DND-41 (cell line): ENCODE measurements at regions not wholly inside any gene's neighbourhood (a gene's known extent, or its start where the extent isn't known, plus 50 kb on each side); places are given as distances from the start of the nearest gene placed in this dataset.
"Not testable (repeated sequence)": the region's sequence is repeated elsewhere in the genome, so short reads cannot be mapped to it uniquely, and the experiment has no call there.

Experiments used
- EZH2 ChIP-seq: IDR thresholded peaks from 3 replicates; pipeline ENCODE4 v1.6.1; 2012; ENCODE audit warnings: borderline replicate concordance, low read depth, mild to moderate bottlenecking, moderate library complexity, low read length, inconsistent platforms; ENCODE audit not compliant: severe bottlenecking
- TF ChIP-seq, protein P1 (sequence below): IDR thresholded peaks from 2 replicates; pipeline ENCODE4 v1.5.1; 2012; ENCODE audit warnings: borderline replicate concordance, low read length, moderate library complexity, mild to moderate bottlenecking; ENCODE audit not compliant: poor library complexity, severe bottlenecking; ENCODE audit errors: extremely low read depth

DNA sequence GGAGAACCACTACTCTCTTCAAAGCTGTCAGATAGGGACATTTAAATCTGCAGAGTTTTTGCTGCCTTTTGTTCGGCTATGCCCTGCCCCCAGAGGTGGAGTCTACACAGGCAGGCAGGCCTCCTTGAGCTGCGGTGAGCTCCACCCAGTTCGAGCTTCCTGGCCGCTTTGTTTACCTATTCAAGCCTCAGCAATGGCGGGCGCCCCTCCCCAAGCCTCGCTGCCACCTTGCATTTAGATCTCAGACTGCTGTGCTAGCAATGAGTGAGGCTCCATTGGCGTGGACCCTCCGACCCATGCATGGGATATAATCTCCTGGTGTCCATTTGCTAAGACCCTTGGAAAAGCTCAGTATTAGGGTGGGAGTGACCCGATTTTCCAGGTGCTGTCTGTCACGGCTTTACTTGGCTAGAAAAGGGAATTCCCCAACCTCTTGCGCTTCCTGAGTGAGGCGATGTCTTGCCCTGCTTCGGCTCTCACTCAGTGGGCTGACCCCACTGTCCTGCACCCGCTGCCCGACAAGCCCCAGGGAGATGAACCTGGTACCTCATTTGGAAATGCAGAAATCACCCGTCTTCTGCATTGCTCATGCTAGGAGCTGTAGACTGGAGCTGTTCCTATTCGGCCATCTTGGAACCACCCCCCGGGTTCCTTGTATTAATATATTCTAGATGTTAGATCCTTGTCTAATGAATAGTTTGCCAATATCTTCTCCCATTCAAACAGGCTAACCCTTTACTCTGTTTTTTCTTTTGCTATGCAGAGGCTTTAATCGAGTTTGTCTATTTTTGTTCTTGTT, 113.8 kb downstream of the COX7C start:
- TF ChIP-seq, protein P1, sequence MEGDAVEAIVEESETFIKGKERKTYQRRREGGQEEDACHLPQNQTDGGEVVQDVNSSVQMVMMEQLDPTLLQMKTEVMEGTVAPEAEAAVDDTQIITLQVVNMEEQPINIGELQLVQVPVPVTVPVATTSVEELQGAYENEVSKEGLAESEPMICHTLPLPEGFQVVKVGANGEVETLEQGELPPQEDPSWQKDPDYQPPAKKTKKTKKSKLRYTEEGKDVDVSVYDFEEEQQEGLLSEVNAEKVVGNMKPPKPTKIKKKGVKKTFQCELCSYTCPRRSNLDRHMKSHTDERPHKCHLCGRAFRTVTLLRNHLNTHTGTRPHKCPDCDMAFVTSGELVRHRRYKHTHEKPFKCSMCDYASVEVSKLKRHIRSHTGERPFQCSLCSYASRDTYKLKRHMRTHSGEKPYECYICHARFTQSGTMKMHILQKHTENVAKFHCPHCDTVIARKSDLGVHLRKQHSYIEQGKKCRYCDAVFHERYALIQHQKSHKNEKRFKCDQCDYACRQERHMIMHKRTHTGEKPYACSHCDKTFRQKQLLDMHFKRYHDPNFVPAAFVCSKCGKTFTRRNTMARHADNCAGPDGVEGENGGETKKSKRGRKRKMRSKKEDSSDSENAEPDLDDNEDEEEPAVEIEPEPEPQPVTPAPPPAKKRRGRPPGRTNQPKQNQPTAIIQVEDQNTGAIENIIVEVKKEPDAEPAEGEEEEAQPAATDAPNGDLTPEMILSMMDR, result not testable (repeated sequence)
- TF ChIP-seq EZH2, result not testable (repeated sequence)
